ENCODE measurements at regions not wholly inside any gene's neighbourhood (a gene's known extent, or its start where the extent isn't known, plus 50 kb on each side); places are given as distances from the start of the nearest gene placed in this dataset.

DNA sequence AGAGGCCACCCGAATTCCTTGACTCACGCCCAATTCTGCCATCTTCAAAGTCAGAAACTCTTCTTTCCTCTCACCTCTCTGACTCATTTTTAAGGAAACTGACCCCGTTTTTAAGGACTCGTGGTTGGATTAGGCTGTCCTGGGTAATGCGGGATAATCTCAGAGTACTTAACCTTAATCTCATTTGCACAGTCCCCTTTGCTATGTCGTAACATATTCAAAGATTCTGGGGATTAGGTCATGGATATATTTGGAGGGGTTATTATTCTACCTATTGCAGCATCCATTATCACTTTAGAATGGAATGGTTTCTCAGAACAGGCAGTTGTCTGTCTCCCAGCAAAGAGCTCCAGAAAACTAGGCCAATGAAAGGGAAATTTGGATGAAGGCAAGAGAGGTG is 80.8 kb upstream of the IL12B start:
- no peaks in the 10 kb centered on the region for H3K9me1 ChIP-seq (replicated peaks; ENCODE audit: control insufficient read depth, extremely low read depth, insufficient read depth, low read length)
- FAIRE-seq (no peak), DNase-seq (ENCODE audit: low read depth, low spot score) (no peak)
- H3K27me3 ChIP-seq (ENCODE audit: control insufficient read depth in 2 of 2, insufficient read depth in 2 of 2, low read length in 2 of 2), result no peaks in the 10 kb centered on the region
- TF ChIP-seq FOS (IDR thresholded peaks at IDR 0.05; ENCODE audit: borderline replicate concordance, insufficient read depth, low read length), result no peak
- TF ChIP-seq GATA2 (IDR thresholded peaks at IDR 0.05; ENCODE audit: insufficient read depth, insufficient read length, low read depth, low read length), result no peak
- no peak for TF ChIP-seq POLR2A (IDR thresholded peaks at IDR 0.05; ENCODE audit: low read depth, low read length)
- TF ChIP-seq, protein P1, sequence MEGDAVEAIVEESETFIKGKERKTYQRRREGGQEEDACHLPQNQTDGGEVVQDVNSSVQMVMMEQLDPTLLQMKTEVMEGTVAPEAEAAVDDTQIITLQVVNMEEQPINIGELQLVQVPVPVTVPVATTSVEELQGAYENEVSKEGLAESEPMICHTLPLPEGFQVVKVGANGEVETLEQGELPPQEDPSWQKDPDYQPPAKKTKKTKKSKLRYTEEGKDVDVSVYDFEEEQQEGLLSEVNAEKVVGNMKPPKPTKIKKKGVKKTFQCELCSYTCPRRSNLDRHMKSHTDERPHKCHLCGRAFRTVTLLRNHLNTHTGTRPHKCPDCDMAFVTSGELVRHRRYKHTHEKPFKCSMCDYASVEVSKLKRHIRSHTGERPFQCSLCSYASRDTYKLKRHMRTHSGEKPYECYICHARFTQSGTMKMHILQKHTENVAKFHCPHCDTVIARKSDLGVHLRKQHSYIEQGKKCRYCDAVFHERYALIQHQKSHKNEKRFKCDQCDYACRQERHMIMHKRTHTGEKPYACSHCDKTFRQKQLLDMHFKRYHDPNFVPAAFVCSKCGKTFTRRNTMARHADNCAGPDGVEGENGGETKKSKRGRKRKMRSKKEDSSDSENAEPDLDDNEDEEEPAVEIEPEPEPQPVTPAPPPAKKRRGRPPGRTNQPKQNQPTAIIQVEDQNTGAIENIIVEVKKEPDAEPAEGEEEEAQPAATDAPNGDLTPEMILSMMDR (IDR thresholded peaks at IDR 0.05; ENCODE audit: extremely low read depth in 1 of 2, insufficient read depth in 1 of 2, low read depth in 1 of 2, low read length in 2 of 2), result no peak
- TF ChIP-seq MYC (IDR thresholded peaks at IDR 0.05; ENCODE audit: low read depth, low read length), result no peak
- no peak for TF ChIP-seq EZH2 (IDR thresholded peaks at IDR 0.05; ENCODE audit: borderline replicate concordance, low read depth, low read length, severe bottlenecking)
- TF ChIP-seq JUN (IDR thresholded peaks at IDR 0.05; ENCODE audit: borderline replicate concordance, insufficient read depth, insufficient read length, low read depth), result no peak
- no peak overlapping the region for H3K27ac ChIP-seq (ENCODE audit: insufficient read depth, low read depth, low read length)
- no peaks in the 10 kb centered on the region for H3K36me3 ChIP-seq (ENCODE audit: control insufficient read depth in 2 of 2, extremely low read depth in 1 of 2, insufficient read depth in 2 of 2, low read length in 2 of 2)
- H3K4me2 ChIP-seq (ENCODE audit: insufficient read depth, low read length), result no peak overlapping the region
- no peak overlapping the region for H3K4me3 ChIP-seq (replicated peaks in 1 of 3; ENCODE audit: insufficient read depth in 1 of 3, low read depth in 1 of 3, low read length in 3 of 3)
- dilution Hi-C loops (cut with MboI; ENCODE audit: extremely low pct_ligation_motif_present, low sequenced_read_pairs), result no loop called here
- H3K79me2 ChIP-seq (ENCODE audit: control insufficient read depth, insufficient read depth, low read length), result no peaks in the 10 kb centered on the region
- no peak overlapping the region for H2AFZ ChIP-seq (ENCODE audit: low read depth, low read length)
- no peak overlapping the region for H3K9ac ChIP-seq (replicated peaks; ENCODE audit: extremely low read depth, insufficient read depth, low read length)
- ChIA-PET CTCF (no interaction called here), POLR2A (no interaction called here)
- BruUV-seq (replicated peaks), result no TSS peak
- no peaks in the 10 kb centered on the region for H4K20me1 ChIP-seq (replicated peaks; ENCODE audit: control insufficient read depth, extremely low read depth, insufficient read depth, low read length)
- H3K9me3 ChIP-seq (replicated peaks; ENCODE audit: control insufficient read depth, insufficient read depth, low read length), result no peaks in the 10 kb centered on the region
- intact Hi-C loops (cut with micrococcal nuclease), result no loop called here
- no peaks in the 10 kb centered on the region for H3K4me1 ChIP-seq (ENCODE audit: control insufficient read depth, extremely low read depth, insufficient read depth, low read length)
